Right forelimb (tissue), 1 donor: ENCODE measurements at regions not wholly inside any gene's neighbourhood (a gene's known extent, or its start where the extent isn't known, plus 50 kb on each side); places are given as distances from the start of the nearest gene placed in this dataset.

ENCODE experiments used
- DNase-seq: peaks from one replicate; pipeline ENCODE4 v3.0.0-alpha.2; 2018

DNA sequence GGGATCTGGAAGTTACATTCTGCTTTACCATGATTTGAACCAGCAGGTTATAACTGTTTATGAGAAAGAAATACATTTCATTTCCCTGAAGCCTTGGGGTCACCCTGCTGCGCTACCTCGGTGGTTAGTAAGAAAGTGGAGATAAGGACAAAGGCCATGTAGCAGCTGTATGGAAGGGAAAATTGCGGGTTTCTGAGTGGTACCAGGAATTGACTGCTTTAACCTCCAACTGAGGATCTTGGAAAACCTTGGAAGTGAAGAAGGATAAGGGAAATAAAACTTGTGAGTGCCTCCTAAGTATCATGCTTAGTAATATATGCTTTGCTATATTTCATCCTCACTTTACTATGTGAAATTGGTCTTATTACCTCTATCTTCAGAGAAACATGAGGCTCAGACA, 76.1 kb upstream of the GAP43 start:
- DNase-seq = no peak

GRCh38 chr3:115548611-115549010, 74.7 kb upstream of the GAP43 start:
- DNase-seq = no peak

DNA sequence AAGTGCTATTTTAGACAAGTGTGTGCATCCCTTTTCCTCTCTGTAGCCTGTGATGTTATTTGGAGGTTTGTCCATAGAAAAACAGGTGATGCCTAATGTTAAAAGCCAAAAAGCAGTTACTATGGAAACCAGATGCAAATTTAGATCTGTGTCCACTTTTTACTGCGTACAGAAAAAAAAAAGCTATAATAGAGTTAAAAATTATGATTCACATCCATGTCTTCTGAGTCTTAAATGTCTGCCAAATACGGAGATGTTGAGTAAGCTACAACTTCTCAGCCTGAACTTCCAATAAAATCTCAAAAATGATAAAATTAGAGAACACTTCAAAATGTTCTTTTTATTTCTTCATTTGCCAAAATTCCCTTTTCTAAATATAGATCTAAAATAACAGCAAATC, 74.2 kb upstream of the GAP43 start:
- DNase-seq = no peak

DNA sequence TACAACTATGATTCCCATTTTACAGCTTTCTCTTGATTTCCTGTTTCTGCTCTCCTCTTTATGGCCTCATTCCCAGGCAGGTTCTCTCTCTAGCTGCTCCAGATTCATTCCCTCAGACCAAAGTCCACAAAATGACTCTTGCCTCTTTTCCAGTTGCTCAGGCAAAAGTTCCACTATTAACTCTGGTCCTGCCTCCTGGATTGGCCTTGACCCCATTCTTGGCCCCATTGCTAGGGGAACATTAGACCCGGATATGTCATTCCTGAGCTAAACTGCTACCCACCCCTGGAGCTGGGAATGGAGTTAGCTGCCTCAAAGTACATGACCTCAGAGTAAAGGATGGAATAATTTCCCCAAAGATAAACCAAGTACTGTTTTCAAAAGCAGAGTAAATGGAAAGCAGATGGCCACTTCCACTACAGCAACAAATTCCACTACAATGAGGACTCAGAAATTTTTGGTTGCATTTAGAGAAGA, 73.0 kb upstream of the GAP43 start:
- DNase-seq = peak; percentile 74

GRCh38 chr3:115551016-115551415, 72.3 kb upstream of the GAP43 start:
- DNase-seq = no peak

GRCh38 chr3:115552007-115552406, 71.3 kb upstream of the GAP43 start:
- no peak for DNase-seq

GRCh38 chr3:115553796-115554486, 69.4 kb upstream of the GAP43 start:
- DNase-seq = no peak

- no peak for DNase-seq
Observed at GRCh38 chr3:115554487-115554807, 68.9 kb upstream of the GAP43 start.

GRCh38 chr3:115562636-115563267, 60.6 kb upstream of the GAP43 start:
- DNase-seq = no peak

GRCh38 chr3:115563984-115564383, 59.3 kb upstream of the GAP43 start:
- DNase-seq = no peak

DNA sequence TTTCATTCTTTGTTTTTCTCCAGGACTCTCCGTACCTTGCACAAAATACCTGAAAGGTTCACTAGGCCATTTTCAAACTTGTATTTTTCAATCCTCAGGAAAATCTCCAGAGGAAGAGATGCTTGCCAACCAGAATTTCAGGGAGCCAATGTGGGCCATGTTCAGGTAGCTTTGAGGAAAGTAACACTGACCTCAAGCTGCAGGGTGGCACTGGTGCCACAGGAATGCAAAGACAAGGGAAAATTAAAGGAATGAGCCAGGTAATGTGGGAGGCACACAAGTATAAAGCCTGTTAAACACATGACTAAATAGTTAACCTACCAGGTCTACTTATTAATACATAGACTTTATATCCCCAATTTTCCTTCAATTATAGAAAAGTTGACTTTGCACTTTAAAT, 51.9 kb upstream of the GAP43 start:
- no peak for DNase-seq
